ENCODE measurements at regions not wholly inside any gene's neighbourhood (a gene's known extent, or its start where the extent isn't known, plus 50 kb on each side); places are given as distances from the start of the nearest gene placed in this dataset.

- Histone ChIP-seq H3K27ac (no peak overlapping the region), H3K4me1 (no peaks in the 10 kb centered on the region), H3K9me3 (no peaks in the 10 kb centered on the region), H3K27me3 (no peaks in the 10 kb centered on the region), H3K36me3 (ENCODE audit: low read depth, missing control alignments) (no peaks in the 10 kb centered on the region), H3K4me3 (no peak overlapping the region)
- no peak for DNase-seq
- TF ChIP-seq POLR2A (IDR thresholded peaks at IDR 0.05) (no peak), CTCF (IDR thresholded peaks at IDR 0.05) (no peak)
- intact Hi-C loops (cut with DNase I; ENCODE audit: low total_unique reads), result no loop called here
- WGBS, 2 donors, result 79% methylated on average over 5 of the region's 5 CpGs
These were observed 294.8 kb upstream of the KIF2A start for GRCh38 chr5:62011089-62011664.

- no peak overlapping the region for H3K27ac ChIP-seq
These were observed 288.9 kb upstream of the KIF2A start for GRCh38 chr5:62017092-62017491.

GRCh38 chr5:62029303-62029702, 276.7 kb upstream of the KIF2A start:
- intact Hi-C loops (cut with DNase I; ENCODE audit: low total_unique reads), result no loop called here
- no peak overlapping the region for H3K4me3 ChIP-seq
- no peaks in the 10 kb centered on the region for H3K36me3 ChIP-seq (ENCODE audit: low read depth, missing control alignments)
- WGBS, 2 donors, result 84 to 90% methylated on average over 2 of the region's 2 CpGs
- H3K27ac ChIP-seq, result no peak overlapping the region
- H3K9me3 ChIP-seq, result no peaks in the 10 kb centered on the region
- H3K27me3 ChIP-seq, result no peaks in the 10 kb centered on the region
- TF ChIP-seq POLR2A (IDR thresholded peaks at IDR 0.05), result no peak
- TF ChIP-seq CTCF (IDR thresholded peaks at IDR 0.05), result no peak
- H3K4me1 ChIP-seq, result no peaks in the 10 kb centered on the region
- DNase-seq, result no peak

More at GRCh38 chr5:62017092-62017491, 288.9 kb upstream of the KIF2A start:
- H3K4me3 ChIP-seq, result no peak overlapping the region
- intact Hi-C loops (cut with DNase I; ENCODE audit: low total_unique reads), result no loop called here
- no peaks in the 10 kb centered on the region for H3K27me3 ChIP-seq
- H3K36me3 ChIP-seq (ENCODE audit: low read depth, missing control alignments), result no peaks in the 10 kb centered on the region
- H3K9me3 ChIP-seq, result no peaks in the 10 kb centered on the region
- TF ChIP-seq POLR2A (IDR thresholded peaks at IDR 0.05), result no peak
- H3K4me1 ChIP-seq, result no peaks in the 10 kb centered on the region
- WGBS, 2 donors, result 79 to 85% methylated on average over 1 of the region's 1 CpG
- DNase-seq, result no peak

GRCh38 chr5:62030326-62030725, 275.7 kb upstream of the KIF2A start:
- no peak for DNase-seq
- H3K9me3 ChIP-seq, result no peaks in the 10 kb centered on the region
- H3K4me1 ChIP-seq, result no peaks in the 10 kb centered on the region
- H3K27me3 ChIP-seq, result no peaks in the 10 kb centered on the region
- TF ChIP-seq CTCF (IDR thresholded peaks at IDR 0.05) (no peak), POLR2A (IDR thresholded peaks at IDR 0.05) (no peak)
- intact Hi-C loops (cut with DNase I; ENCODE audit: low total_unique reads), result no loop called here
- WGBS, 2 donors, result 55 to 64% methylated on average over 2 of the region's 2 CpGs
- no peaks in the 10 kb centered on the region for H3K36me3 ChIP-seq (ENCODE audit: low read depth, missing control alignments)
- H3K4me3 ChIP-seq, result no peak overlapping the region
- H3K27ac ChIP-seq, result no peak overlapping the region

GRCh38 chr5:62038024-62038423, 268.0 kb upstream of the KIF2A start:
- no peaks in the 10 kb centered on the region for H3K36me3 ChIP-seq (ENCODE audit: low read depth, missing control alignments)
- WGBS, 2 donors, result 86 to 88% methylated on average over 1 of the region's 1 CpG
- H3K9me3 ChIP-seq, result no peaks in the 10 kb centered on the region
- no peak overlapping the region for H3K4me3 ChIP-seq
- H3K4me1 ChIP-seq, result no peaks in the 10 kb centered on the region
- TF ChIP-seq POLR2A (IDR thresholded peaks at IDR 0.05), result no peak
- TF ChIP-seq CTCF (IDR thresholded peaks at IDR 0.05), result no peak
- H3K27me3 ChIP-seq, result no peaks in the 10 kb centered on the region
- DNase-seq, result no peak
- no peak overlapping the region for H3K27ac ChIP-seq
- intact Hi-C loops (cut with DNase I; ENCODE audit: low total_unique reads), result no loop called here

Measured in testis (tissue), 2 donors.